ENCODE measurements at regions not wholly inside any gene's neighbourhood (a gene's known extent, or its start where the extent isn't known, plus 50 kb on each side); places are given as distances from the start of the nearest gene placed in this dataset.

DNA sequence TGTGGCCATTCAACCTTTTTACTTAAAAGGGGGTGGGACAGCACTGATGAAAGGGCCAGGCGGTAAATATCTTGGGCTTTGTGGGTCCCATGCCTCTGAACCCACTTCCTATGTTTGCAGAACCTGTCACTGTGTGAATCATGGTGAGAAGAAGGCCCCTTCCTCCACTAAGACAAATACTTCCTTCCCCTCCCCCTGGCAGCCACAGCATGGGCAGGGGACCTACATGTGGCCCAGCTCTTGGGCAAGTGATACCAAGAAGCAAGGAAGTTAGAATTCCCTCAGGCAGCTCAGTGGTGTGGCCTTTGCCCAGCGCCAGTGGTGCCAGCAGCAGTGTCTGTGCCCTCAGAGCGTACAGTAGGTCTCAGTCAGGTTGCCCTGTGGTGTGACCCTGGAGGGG lies 168.6 kb downstream of the TRIM33 start:
- Histone ChIP-seq H3K27ac (no peak overlapping the region), H3K9me3 (no peaks in the 10 kb centered on the region), H3K36me3 (no peaks in the 10 kb centered on the region), H3K4me1 (peaks cover 0 to 11% (median 8%) of the 10 kb centered on the region in 4 donors), H3K27me3 (no peaks in the 10 kb centered on the region), H3K4me3 (no peak overlapping the region)
- no peak for DNase-seq
- TF ChIP-seq, protein P1, sequence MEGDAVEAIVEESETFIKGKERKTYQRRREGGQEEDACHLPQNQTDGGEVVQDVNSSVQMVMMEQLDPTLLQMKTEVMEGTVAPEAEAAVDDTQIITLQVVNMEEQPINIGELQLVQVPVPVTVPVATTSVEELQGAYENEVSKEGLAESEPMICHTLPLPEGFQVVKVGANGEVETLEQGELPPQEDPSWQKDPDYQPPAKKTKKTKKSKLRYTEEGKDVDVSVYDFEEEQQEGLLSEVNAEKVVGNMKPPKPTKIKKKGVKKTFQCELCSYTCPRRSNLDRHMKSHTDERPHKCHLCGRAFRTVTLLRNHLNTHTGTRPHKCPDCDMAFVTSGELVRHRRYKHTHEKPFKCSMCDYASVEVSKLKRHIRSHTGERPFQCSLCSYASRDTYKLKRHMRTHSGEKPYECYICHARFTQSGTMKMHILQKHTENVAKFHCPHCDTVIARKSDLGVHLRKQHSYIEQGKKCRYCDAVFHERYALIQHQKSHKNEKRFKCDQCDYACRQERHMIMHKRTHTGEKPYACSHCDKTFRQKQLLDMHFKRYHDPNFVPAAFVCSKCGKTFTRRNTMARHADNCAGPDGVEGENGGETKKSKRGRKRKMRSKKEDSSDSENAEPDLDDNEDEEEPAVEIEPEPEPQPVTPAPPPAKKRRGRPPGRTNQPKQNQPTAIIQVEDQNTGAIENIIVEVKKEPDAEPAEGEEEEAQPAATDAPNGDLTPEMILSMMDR (IDR thresholded peaks at IDR 0.05), result no peak
- intact Hi-C loops (cut with DNase I; ENCODE audit: low total_unique reads), result no loop called here

DNA sequence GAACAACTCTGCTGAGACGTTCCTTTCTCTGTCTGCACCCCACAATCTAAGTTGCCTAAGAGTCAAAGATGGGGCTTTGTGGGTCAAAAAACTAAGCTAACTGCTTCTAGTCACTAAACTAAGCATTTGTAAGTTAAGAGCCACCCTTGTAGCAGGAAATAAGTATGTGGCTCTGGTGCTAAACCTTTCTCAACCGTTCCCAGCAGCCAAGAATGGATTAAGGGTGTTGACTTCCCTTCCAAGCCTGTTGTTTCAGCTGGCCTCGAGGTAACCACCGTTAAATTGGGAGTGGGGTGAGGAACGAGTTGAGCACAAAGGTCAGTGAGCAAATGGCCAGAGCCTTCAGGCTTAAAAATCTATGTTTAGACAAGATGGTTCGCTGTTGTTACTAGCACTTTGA lies 169.1 kb downstream of the TRIM33 start:
- no peaks in the 10 kb centered on the region for H3K9me3 ChIP-seq
- TF ChIP-seq, protein P1 (IDR thresholded peaks at IDR 0.05), result no peak
- no peak overlapping the region for H3K4me3 ChIP-seq
- H3K36me3 ChIP-seq, result no peaks in the 10 kb centered on the region
- no peak for DNase-seq
- no peaks in the 10 kb centered on the region for H3K27me3 ChIP-seq
- peaks cover 0 to 10% (median 8%) of the 10 kb centered on the region in 4 donors for H3K4me1 ChIP-seq
- H3K27ac ChIP-seq, result no peak overlapping the region
- intact Hi-C loops (cut with DNase I; ENCODE audit: low total_unique reads), result no loop called here

DNA sequence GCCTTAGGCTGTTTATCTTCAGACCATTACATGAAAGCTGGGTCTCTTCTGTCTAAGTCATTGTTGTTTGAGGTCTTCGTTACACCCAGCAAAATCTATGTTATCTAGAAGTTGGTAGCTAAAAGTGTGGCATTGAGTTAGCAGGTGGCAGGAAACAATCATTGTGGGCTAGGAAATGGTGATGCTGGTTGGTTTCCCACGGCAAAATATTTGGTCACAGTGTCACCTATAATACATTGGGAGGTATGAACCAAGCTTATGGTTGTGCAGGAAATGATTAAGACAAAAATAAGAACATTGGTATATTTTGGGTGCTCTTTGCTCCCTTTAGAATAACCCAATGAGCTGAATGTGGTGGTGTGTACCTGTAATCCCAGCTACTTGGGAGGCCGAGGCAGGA lies 169.7 kb downstream of the TRIM33 start:
- H3K4me1 ChIP-seq, result peaks cover 0 to 8% (median 6%) of the 10 kb centered on the region in 4 donors
- TF ChIP-seq, protein P1 (IDR thresholded peaks at IDR 0.05), result no peak
- H3K27me3 ChIP-seq, result no peaks in the 10 kb centered on the region
- intact Hi-C loops (cut with DNase I; ENCODE audit: low total_unique reads), result no loop called here
- no peak overlapping the region for H3K4me3 ChIP-seq
- no peak overlapping the region for H3K27ac ChIP-seq
- H3K9me3 ChIP-seq, result no peaks in the 10 kb centered on the region
- no peak for DNase-seq
- no peaks in the 10 kb centered on the region for H3K36me3 ChIP-seq

DNA sequence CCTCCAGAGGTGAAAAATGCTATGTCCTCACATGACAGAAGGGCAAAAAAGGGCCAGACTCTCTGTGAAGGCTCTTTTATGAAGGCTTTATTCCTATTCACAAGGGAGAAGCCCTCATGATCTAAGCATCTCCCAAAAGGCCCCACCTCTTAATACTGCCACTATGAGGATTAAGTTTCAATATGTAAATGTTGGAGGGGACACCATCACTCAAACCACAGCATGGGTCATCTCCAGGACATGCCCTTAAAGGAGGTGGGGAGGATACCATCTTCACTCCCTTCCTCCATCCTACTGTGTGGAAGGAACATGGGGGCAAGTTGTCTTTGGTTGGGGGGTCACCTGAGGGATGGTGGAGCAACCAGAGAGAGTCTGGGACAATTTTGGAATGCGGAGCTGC lies 170.1 kb downstream of the TRIM33 start:
- no peaks in the 10 kb centered on the region for H3K27me3 ChIP-seq
- H3K4me1 ChIP-seq, result peaks cover 0 to 4% (median 4%) of the 10 kb centered on the region in 4 donors
- H3K4me3 ChIP-seq, result no peak overlapping the region
- DNase-seq, result no peak
- H3K9me3 ChIP-seq, result no peaks in the 10 kb centered on the region
- H3K27ac ChIP-seq, result no peak overlapping the region
- intact Hi-C loops (cut with DNase I; ENCODE audit: low total_unique reads), result no loop called here
- H3K36me3 ChIP-seq, result no peaks in the 10 kb centered on the region
- TF ChIP-seq, protein P1 (IDR thresholded peaks at IDR 0.05), result no peak

DNA sequence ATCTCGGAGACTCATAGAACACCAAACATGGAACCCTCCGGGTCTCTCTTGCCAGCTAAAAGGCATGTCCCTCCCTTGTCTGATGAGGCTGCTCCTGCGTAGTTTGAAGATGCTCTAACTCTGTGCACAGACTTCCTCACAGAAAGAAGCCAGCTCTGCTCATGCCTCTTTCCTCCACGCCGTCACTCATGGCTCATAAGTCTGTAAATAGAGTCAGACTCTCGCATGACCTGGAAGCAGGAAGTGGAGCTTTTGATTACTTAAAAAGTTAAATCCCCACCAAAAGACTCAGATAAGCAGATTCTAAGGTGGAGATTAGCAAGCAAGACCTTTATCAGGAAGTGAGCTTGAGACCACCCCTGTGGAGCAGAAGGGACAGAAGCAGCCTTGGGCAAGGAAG lies 171.6 kb downstream of the TRIM33 start:
- Histone ChIP-seq H3K27ac (no peak overlapping the region), H3K36me3 (no peaks in the 10 kb centered on the region), H3K4me1 (no peaks in the 10 kb centered on the region), H3K9me3 (no peaks in the 10 kb centered on the region), H3K4me3 (no peak overlapping the region), H3K27me3 (no peaks in the 10 kb centered on the region)
- TF ChIP-seq, protein P1 (IDR thresholded peaks at IDR 0.05), result no peak
- intact Hi-C loops (cut with DNase I; ENCODE audit: low total_unique reads), result no loop called here
- no peak for DNase-seq
